LNCaP clone FGC (cell line): ENCODE measurements at regions not wholly inside any gene's neighbourhood (a gene's known extent, or its start where the extent isn't known, plus 50 kb on each side); places are given as distances from the start of the nearest gene placed in this dataset.

Source experiments
- DNase-seq: peaks from one replicate; pipeline ENCODE4 v3.0.0-alpha.2; 2011; ENCODE audit warnings: low read depth
- H3K4me3 ChIP-seq: 2 replicates; pipeline ENCODE4 v1.5.1; 2011; ENCODE audit warnings: mild to moderate bottlenecking, low read depth, low read length, control low read depth
- TF ChIP-seq, protein P1 (sequence below): IDR thresholded peaks from 2 replicates; pipeline ENCODE4 v1.5.1; 2012; ENCODE audit warnings: mild to moderate bottlenecking; ENCODE audit not compliant: control insufficient read depth, insufficient read depth; ENCODE audit errors: extremely low read depth

DNA sequence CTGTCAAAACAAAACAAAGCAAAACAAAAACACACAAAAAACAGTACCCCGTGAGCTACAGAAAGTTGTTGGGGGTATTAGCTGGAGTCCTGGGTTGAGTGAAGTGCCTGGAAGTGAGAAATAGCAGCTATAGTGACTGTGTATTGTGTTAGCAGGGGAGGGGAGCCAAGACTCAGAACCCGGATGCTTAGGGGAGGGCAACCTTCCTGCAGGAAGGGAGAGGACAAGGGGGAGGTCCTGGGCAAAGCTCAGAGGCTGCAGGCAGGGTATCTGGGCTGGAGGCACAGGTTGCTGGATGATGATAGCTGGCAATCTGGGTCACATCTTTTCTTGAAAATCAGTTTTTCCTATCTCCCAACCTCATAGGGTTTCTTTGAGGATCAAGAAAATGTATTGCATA is 75.8 kb upstream of the PARD3 start:
- no peak for DNase-seq
- H3K4me3 ChIP-seq: no peak overlapping the region
- TF ChIP-seq, protein P1, sequence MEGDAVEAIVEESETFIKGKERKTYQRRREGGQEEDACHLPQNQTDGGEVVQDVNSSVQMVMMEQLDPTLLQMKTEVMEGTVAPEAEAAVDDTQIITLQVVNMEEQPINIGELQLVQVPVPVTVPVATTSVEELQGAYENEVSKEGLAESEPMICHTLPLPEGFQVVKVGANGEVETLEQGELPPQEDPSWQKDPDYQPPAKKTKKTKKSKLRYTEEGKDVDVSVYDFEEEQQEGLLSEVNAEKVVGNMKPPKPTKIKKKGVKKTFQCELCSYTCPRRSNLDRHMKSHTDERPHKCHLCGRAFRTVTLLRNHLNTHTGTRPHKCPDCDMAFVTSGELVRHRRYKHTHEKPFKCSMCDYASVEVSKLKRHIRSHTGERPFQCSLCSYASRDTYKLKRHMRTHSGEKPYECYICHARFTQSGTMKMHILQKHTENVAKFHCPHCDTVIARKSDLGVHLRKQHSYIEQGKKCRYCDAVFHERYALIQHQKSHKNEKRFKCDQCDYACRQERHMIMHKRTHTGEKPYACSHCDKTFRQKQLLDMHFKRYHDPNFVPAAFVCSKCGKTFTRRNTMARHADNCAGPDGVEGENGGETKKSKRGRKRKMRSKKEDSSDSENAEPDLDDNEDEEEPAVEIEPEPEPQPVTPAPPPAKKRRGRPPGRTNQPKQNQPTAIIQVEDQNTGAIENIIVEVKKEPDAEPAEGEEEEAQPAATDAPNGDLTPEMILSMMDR: no peak

DNA sequence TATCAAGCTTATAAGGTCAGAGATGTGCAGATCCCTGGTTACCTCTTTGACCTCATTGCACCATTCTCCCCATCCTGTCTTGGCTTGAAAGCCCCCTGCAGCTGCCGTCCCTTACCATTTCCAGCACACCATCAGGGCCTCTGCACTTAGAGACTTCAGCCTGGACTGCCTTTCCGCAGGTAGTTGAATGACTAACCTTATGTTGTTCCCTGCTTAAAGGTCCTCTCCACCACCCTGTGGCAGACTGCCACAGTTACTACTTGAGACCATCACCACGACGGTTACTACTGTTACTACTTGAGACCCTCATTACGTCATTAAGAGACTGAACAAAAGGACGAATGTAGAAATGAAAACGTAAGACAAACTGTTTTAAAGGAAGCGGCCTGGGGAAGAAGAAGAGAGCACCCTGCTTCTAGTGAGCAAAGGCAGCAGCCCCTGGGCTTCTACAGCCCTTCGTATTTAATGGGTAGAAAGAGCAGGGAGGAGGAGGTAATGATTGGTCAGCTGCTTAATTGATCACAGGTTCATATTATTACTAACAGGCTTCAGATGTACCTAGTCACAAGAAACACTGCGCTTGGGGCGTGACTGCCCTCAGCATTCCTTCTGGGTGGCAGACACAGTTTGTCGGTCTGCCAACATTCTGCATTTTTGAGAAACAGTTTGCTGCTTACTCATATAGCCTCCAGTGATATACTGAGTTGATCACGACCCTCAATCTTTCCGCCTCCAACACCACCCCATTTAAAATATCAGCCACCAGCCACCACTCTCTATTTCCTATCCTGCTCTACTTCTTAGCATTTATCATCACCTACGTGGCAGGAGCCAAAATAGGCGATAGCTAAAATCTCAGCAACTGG is 74.1 kb upstream of the PARD3 start:
- no peak overlapping the region for H3K4me3 ChIP-seq
- DNase-seq: no peak
- TF ChIP-seq, protein P1: no peak

DNA sequence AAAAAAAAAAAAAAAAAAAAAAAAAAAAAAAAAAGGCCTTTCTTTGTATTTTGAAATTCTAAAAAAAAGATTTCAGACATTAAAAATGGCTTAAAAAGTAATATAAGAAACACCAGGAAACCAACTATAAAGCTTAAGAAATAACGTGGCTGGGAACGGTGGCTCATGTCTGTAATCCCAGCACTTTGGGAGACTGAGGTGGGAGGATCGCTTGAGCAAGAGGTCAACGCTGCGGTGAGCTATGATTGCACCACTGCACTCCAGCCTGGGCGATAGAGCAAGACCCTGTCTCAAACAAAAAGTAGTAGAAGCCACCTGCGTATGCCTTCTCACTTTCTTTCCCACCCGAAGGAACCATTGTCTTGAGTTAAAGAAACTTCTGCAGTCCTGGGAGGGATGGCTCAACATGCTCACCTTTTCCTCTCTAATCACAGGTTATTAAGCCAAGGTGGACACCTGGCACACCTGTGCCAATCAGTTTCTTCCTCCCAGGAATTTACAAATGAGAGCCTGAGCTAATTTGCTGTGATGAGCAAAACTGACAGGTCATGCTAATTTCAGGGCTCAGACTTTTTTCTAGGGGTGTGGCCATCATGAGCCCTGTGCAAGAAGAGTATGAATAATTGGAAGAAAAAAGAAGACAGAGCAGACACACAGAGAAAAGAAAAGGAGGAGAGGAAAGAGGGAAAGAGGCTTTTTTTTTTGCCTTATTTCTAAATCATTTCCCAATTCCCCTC is 72.0 kb upstream of the PARD3 start:
- H3K4me3 ChIP-seq: no peak overlapping the region
- TF ChIP-seq, protein P1: no peak
- no peak for DNase-seq

DNA sequence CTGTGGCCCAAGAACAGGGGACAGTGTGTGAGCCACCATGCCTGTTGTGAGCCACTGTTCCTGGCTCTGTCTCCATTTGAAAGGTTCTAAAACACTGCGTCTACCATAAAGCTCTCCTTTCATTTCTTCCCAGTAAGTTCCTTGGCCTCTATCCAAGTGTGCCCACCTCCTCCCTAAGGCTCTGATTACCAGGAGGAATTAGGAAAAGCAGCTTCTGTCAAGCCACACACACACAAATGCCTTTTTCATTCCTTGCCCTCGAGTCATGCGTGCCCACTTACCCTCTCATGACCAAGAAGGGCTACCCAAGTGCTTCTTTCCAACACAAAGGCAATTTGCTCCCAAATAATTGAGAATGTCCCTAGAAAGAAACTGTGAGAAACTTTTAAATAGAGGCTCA is 70.8 kb upstream of the PARD3 start:
- no peak overlapping the region for H3K4me3 ChIP-seq
- TF ChIP-seq, protein P1: no peak
- DNase-seq: no peak

DNA sequence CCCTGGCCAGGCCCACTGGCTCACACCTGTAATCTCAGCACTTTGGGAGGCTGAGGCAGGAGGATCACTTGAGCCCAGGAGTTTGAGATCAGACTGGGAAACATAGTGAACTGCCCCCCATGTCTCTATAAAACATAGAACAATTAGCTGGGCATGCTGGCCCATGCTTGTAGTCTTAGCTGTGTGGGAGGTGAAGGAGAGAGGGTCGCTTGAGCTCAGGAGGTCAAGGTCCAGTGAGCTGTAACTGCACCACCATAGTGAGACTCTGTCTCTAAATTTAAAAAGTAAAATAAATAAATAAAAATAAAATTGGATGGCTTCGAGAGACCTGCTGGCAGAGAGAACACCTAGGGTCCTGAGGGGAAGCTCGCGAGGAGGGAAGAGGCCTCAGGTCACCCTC is 69.9 kb upstream of the PARD3 start:
- TF ChIP-seq, protein P1: no peak
- DNase-seq: no peak
- H3K4me3 ChIP-seq: no peak overlapping the region

DNA sequence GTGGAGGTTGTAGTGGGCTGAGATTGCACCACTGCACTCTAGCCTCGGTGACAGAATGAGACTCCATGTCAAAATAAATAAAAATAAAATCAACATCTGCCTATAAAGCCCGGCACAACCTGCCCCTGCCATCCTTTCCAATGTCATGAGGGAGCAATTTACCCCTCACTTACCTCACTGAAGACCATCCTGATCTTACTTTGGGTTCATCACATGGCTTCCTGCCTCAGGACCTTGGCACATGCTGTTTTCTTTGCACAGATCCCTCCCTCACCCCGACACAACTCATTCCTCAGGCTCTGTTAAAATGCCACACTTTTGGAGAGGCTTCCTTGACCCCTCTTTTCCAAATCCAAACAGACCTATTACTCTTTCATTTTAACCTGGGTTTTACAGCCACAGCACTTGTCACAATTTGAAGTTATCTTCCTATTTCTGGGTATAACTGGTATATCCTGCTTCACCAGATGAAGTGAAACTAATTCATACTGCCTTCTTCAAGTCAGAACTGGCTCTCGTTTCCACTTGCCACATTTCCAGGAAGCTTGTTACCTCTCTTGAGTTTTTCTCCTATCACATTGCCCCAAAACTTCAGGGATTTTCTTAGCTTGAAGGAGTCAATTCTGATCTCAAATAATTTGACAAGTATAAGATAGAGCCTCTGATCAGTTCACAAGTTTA is 69.3 kb upstream of the PARD3 start:
- DNase-seq: no peak
- TF ChIP-seq, protein P1: no peak
- no peak overlapping the region for H3K4me3 ChIP-seq
